ENCODE measurements at regions not wholly inside any gene's neighbourhood (a gene's known extent, or its start where the extent isn't known, plus 50 kb on each side); places are given as distances from the start of the nearest gene placed in this dataset.

DNA sequence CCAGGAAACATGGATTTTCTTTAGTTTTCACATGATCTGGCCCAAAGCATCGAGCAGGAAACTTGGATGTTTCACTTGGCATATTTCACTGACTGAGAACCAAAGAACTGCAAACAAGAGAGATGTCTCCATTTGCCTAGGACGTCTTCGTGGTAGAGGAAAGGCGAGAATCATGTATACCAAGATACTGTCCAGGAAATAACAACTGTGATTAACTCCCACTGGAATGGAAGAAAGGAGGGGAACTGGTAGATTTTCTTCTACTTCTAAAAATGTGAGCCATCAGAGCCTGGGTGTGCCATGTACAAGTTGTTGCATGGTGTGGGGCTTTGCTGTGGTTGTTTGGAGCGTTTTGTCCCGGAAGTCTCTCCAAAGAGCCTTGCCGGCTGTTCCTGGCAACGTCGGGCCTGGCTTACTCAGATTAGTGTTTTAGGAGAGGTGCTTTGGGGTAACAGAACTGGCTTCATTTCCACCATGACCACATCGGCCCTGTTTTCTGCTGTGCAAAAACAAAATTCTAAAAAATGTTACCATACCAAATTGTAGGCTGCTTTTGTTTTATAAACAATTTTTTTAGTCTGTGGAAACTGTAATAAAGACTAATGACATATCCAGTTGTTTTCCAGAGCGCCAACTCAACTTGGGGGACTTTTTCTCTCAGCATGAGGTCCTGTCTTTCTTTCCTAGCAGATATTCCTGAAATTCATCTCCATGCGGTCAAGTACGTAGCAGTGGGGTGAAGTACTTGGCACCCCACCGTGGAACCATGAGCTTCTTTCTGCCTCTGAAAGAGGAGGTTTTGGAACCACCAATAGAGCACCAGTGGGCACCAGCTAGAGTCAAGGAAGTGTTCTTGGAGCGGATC, 118.3 kb downstream of the TM2D1 start:
- H3K4me3 Mint-ChIP-seq (ENCODE audit: unreplicated experiment): no peak overlapping the region
- no peaks in the 10 kb centered on the region for H3K27me3 Mint-ChIP-seq (ENCODE audit: unreplicated experiment)
- H3K27ac Mint-ChIP-seq (ENCODE audit: unreplicated experiment): no peak overlapping the region
- TF ChIP-seq CTCF (IDR thresholded peaks at IDR 0.05; ENCODE audit: partially characterized antibody, unreplicated experiment): no peak
- no peak for DNase-seq
- H3K36me3 Mint-ChIP-seq (ENCODE audit: unreplicated experiment): no peaks in the 10 kb centered on the region
- H3K4me1 Mint-ChIP-seq (ENCODE audit: low read depth, unreplicated experiment): peaks cover 5% of the 10 kb centered on the region
- no peaks in the 10 kb centered on the region for H3K9me3 Mint-ChIP-seq (ENCODE audit: unreplicated experiment)

DNA sequence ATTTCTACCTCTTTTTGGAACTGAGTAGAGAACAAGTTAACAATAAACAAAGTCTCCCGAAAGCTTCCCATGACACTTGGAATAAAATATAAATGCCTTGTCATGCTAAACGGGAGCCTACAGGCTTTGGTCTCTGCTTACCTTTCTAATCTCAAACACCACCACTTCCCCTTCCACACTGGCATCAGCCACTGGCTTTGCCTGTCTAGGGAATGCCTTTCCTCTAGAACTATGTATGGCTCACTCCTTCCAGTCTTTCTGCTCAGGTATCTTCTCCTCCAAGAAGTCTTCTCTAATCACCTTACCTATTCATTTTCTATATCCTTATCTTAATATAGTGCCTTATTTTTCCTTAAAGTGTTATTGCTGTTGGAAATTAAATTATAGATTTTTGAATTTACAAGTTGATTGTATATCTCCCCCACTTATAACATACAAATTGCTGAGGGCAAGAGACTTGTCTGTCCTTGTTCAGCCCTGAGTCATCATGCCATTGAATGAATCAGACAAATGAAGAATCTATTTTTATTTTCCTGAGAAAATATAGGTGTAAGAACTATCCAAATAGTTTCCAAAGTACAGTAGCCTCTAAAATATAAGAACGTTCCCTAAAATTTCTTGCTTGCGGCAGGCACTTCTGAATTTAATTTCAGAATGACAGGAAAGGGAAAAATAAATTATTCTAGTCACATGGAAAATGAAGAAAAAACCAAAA, 119.2 kb downstream of the TM2D1 start:
- H3K4me3 Mint-ChIP-seq (ENCODE audit: unreplicated experiment): no peak overlapping the region
- no peak overlapping the region for H3K27ac Mint-ChIP-seq (ENCODE audit: unreplicated experiment)
- H3K9me3 Mint-ChIP-seq (ENCODE audit: unreplicated experiment): no peaks in the 10 kb centered on the region
- peaks cover 5% of the 10 kb centered on the region for H3K4me1 Mint-ChIP-seq (ENCODE audit: low read depth, unreplicated experiment)
- DNase-seq: no peak
- no peak for TF ChIP-seq CTCF (IDR thresholded peaks at IDR 0.05; ENCODE audit: partially characterized antibody, unreplicated experiment)
- H3K36me3 Mint-ChIP-seq (ENCODE audit: unreplicated experiment): no peaks in the 10 kb centered on the region
- no peaks in the 10 kb centered on the region for H3K27me3 Mint-ChIP-seq (ENCODE audit: unreplicated experiment)

GRCh38 chr1:61604684-61605083, 120.3 kb downstream of the TM2D1 start:
- Mint-ChIP-seq H3K4me3 (ENCODE audit: unreplicated experiment) (no peak overlapping the region), H3K4me1 (ENCODE audit: low read depth, unreplicated experiment) (peaks cover 5% of the 10 kb centered on the region), H3K9me3 (ENCODE audit: unreplicated experiment) (no peaks in the 10 kb centered on the region), H3K27ac (ENCODE audit: unreplicated experiment) (no peak overlapping the region), H3K36me3 (ENCODE audit: unreplicated experiment) (no peaks in the 10 kb centered on the region), H3K27me3 (ENCODE audit: unreplicated experiment) (no peaks in the 10 kb centered on the region)
- DNase-seq: no peak
- no peak for TF ChIP-seq CTCF (IDR thresholded peaks at IDR 0.05; ENCODE audit: partially characterized antibody, unreplicated experiment)

DNA sequence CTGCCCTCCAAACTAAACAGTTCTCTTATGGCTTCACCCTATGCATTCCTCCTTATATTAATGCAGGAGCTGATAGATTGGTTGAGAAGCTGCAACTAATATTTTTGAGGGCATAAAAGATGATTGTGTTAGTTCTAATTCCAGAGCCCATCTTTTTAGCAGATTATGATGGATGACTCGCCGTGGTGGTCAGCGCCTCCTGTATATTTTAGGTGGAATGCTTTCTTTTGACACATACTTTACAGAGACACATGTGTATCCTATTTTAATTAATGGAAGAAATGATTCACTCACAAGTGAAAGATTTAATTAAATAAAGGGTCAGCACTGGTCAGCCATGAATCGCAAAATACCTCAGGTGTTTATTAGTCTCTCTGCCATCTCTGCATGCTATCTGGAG, 120.7 kb downstream of the TM2D1 start:
- Mint-ChIP-seq H3K4me1 (ENCODE audit: low read depth, unreplicated experiment) (peaks cover 5% of the 10 kb centered on the region), H3K36me3 (ENCODE audit: unreplicated experiment) (no peaks in the 10 kb centered on the region), H3K4me3 (ENCODE audit: unreplicated experiment) (no peak overlapping the region), H3K27ac (ENCODE audit: unreplicated experiment) (no peak overlapping the region), H3K9me3 (ENCODE audit: unreplicated experiment) (no peaks in the 10 kb centered on the region), H3K27me3 (ENCODE audit: unreplicated experiment) (no peaks in the 10 kb centered on the region)
- no peak for DNase-seq
- no peak for TF ChIP-seq CTCF (IDR thresholded peaks at IDR 0.05; ENCODE audit: partially characterized antibody, unreplicated experiment)

- TF ChIP-seq CTCF (IDR thresholded peaks at IDR 0.05; ENCODE audit: partially characterized antibody, unreplicated experiment): no peak
- Mint-ChIP-seq H3K4me1 (ENCODE audit: low read depth, unreplicated experiment) (peaks cover 5% of the 10 kb centered on the region), H3K4me3 (ENCODE audit: unreplicated experiment) (no peak overlapping the region), H3K36me3 (ENCODE audit: unreplicated experiment) (no peaks in the 10 kb centered on the region), H3K9me3 (ENCODE audit: unreplicated experiment) (no peaks in the 10 kb centered on the region), H3K27me3 (ENCODE audit: unreplicated experiment) (no peaks in the 10 kb centered on the region), H3K27ac (ENCODE audit: unreplicated experiment) (no peak overlapping the region)
- no peak for DNase-seq
These were observed 122.3 kb downstream of the TM2D1 start for GRCh38 chr1:61602663-61603062.
